GM12872 (cell line): ENCODE measurements at regions not wholly inside any gene's neighbourhood (a gene's known extent, or its start where the extent isn't known, plus 50 kb on each side); places are given as distances from the start of the nearest gene placed in this dataset.

Experiments used
- TF ChIP-seq, protein P1 (sequence below): IDR thresholded peaks from 3 replicates; pipeline ENCODE4 v1.5.1; 2011; ENCODE audit warnings: low read depth, mild to moderate bottlenecking, low read length, moderate library complexity; ENCODE audit not compliant: insufficient read depth

DNA sequence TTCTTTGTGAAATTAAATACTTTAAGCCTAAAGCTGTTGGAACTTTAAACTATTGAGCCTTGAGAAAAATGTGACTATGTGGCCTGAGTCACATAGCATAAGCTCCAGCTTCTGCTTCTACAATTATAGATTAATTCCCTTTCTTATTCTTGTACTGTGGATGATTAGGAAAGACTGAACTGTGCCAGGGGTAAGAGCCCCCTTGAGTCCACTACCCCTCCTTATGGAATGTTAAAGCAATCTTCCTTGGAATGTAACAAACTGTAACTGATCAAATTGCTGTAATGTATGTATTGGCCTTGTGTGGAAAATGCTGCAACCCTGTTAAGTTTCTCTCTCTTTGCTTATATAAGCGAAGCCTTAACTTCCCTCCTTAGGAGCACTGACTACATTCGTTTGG is 273.2 kb downstream of the FAM170A start:
- TF ChIP-seq, protein P1, sequence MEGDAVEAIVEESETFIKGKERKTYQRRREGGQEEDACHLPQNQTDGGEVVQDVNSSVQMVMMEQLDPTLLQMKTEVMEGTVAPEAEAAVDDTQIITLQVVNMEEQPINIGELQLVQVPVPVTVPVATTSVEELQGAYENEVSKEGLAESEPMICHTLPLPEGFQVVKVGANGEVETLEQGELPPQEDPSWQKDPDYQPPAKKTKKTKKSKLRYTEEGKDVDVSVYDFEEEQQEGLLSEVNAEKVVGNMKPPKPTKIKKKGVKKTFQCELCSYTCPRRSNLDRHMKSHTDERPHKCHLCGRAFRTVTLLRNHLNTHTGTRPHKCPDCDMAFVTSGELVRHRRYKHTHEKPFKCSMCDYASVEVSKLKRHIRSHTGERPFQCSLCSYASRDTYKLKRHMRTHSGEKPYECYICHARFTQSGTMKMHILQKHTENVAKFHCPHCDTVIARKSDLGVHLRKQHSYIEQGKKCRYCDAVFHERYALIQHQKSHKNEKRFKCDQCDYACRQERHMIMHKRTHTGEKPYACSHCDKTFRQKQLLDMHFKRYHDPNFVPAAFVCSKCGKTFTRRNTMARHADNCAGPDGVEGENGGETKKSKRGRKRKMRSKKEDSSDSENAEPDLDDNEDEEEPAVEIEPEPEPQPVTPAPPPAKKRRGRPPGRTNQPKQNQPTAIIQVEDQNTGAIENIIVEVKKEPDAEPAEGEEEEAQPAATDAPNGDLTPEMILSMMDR = no peak

DNA sequence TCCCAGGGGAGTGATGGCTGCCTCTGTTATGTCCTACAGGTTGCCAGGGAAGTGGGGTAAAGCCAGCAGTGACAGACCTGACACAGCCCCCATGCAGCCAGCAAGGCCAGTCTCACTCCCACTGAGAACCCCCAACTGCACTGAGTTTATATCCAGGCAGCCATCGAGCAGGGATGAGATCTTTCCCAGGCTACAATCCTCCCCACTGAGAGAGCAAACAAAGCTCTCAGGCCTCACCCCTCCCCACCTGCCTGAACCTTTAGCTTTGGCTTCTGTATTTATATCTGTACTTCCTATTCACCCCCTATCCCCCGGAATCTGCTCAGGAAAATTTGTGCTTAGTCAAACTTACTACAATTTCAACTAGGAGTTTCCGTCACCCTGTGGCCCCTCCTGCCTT is 284.1 kb downstream of the FAM170A start:
- TF ChIP-seq, protein P1 = no peak

DNA sequence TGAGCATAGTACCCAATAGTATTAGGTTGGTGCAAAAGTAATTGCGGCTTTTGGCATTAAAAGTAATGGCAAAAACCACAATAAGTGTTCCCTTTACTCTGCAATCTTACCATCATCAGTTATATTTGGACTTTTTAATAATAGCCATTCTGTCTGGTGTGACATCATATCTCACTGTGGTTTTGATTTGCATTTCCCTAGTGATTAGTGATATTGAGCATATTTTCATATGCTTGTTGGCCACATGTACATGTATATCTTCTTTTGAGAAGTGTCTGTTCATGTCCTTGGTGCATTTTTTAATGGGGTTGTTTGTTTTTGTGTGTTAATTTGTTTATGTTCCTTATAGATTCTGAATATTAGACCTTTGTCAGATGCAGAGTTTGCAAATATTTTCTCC is 289.9 kb downstream of the FAM170A start:
- TF ChIP-seq, protein P1 = no peak

DNA sequence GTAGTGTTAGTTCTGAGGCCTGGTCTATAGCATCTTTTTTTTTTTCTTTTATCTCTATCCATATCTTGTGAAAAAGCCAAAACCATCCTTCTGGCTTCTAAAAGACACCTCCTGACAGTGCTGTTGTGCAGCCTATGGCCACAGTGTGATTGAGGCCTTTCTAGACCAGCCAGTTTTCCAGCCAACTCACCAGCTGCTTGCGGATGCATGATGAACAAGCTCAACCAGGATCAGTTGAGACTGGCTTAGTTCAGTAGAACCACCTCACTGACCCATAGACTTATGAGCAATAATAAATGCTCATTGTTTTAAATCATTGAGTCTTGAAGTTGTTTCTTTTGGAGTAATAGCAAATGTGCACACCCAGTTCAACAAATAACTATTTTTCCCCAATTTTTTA is 296.9 kb downstream of the FAM170A start:
- TF ChIP-seq, protein P1 = no peak

DNA sequence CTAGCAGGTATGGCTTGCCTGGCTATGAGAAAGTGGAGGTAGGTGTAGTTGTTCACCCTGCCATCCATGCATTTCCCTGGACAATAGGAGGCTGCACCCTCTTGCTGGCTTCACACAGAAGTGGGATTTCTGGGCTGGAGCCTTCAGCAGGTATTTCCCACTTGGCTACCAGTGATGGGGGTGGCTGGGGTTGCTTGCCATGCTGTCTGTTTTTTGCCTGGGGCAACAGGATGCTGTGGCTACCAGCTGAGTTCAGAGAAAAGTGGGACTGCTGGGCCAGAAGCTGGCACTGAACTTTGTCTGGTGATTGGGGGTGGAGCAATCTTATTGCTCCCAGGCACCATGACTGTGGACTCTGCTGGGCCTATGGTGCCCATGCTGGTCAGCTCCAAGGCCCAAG is 299.6 kb downstream of the FAM170A start:
- TF ChIP-seq, protein P1 = no peak

DNA sequence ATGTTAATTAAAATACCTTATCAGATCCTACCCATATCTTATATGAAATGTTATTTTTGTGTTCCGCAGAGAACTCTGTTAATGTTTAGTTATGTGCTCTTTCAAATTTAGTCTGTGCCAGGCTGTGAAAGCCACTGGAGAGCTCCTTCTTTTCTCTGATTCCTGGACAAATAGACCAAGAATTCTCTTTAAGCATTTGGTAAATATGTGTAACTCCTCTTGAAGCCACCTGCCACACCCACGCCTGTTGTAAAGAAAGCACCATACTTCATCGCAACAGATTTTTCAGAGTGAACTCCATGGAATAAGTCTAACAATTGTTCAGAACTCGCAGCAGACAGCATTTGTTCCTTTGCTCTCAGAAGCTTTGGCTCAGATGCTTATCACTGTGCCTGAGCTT is 301.1 kb downstream of the FAM170A start:
- TF ChIP-seq, protein P1 = no peak

DNA sequence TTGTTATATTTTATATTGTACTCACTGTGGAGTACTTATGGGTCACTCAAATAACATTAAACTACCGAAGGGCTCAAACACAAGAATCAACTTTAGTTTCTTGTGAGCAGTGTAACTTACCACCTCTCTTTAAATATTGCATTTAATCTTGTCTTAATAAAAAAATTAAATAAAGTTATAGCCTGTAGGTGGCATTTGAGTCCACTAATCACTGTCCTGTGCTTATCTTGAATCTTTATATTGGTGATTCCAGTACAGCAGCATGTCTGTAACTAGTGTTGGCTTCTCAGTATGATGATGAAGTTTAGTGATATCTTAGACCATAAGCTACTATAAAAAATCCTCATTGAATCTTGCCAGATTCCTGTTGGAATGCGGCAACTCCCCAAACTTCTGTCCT is 313.8 kb downstream of the FAM170A start:
- TF ChIP-seq, protein P1 = no peak

DNA sequence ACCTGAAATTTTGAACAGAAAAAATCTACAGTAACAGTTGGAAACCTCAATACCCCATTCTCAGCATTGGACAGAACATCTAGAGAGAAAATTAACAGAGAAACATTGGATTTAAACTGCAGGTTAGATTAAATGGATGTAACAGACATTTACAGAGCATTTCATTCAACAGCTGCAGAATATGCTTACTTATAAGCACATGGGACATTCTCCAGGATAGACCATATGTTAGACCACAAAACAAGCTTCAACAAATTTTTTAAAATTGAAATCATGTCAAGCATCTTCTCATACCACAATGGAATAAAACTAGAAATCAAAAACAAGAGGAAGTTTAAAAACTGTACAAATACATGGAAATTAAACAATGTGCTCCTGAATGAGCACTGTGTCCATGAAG is 316.3 kb downstream of the FAM170A start:
- TF ChIP-seq, protein P1 = no peak
